Astrocyte (in vitro differentiated cells and primary cell): ENCODE measurements at regions not wholly inside any gene's neighbourhood (a gene's known extent, or its start where the extent isn't known, plus 50 kb on each side); places are given as distances from the start of the nearest gene placed in this dataset.

ENCODE experiments used
- DNase-seq: peaks from one replicate; pipeline ENCODE4 v3.0.0-alpha.2; 2010; ENCODE audit warnings: low read depth
- FAIRE-seq: peaks from 2 replicates; lab custom pipeline; 2011; peaks lifted over from hg19 to GRCh38; lab: Jason Lieb, UNC
- H2AFZ ChIP-seq: 2 replicates; pipeline ENCODE4 v1.6.0; 2012; ENCODE audit warnings: low read depth, low read length, inconsistent platforms
- H3K27ac ChIP-seq: 2 replicates; pipeline ENCODE4 v1.5.1; 2011; ENCODE audit warnings: low read depth, low read length, inconsistent platforms
- H3K27me3 ChIP-seq: 2 replicates; pipeline ENCODE4 v1.6.0; 2011; ENCODE audit warnings: low read length, inconsistent platforms; ENCODE audit not compliant: insufficient read depth
- H3K36me3 ChIP-seq: 2 replicates; pipeline ENCODE4 v1.5.1; 2011; ENCODE audit warnings: low read length, inconsistent platforms; ENCODE audit not compliant: insufficient read depth
- H3K4me1 ChIP-seq: 2 replicates; pipeline ENCODE4 v1.5.1; 2011; ENCODE audit warnings: low read length, inconsistent platforms; ENCODE audit not compliant: insufficient read depth
- H3K4me2 ChIP-seq: 2 replicates; pipeline ENCODE4 v1.6.0; 2012; ENCODE audit warnings: low read length, inconsistent platforms
- H3K4me3 ChIP-seq: 2 replicates; pipeline ENCODE4 v1.5.1; 2011; ENCODE audit warnings: low read depth, mild to moderate bottlenecking, low read length, inconsistent platforms; ENCODE audit not compliant: insufficient read depth
- H3K79me2 ChIP-seq: 2 replicates; pipeline ENCODE4 v1.6.0; 2012; ENCODE audit warnings: mild to moderate bottlenecking, low read length, inconsistent platforms; ENCODE audit not compliant: insufficient read depth
- H3K9ac ChIP-seq: 2 replicates; pipeline ENCODE4 v1.6.0; 2012; ENCODE audit warnings: mild to moderate bottlenecking, low read length, inconsistent platforms
- H3K9me3 ChIP-seq: 2 replicates; pipeline ENCODE4 v1.5.1; 2012; ENCODE audit warnings: low read depth, mild to moderate bottlenecking, low read length, inconsistent platforms; ENCODE audit not compliant: insufficient read depth
- H4K20me1 ChIP-seq: 2 replicates; pipeline ENCODE4 v1.6.0; 2012; ENCODE audit warnings: low read length, inconsistent platforms; ENCODE audit not compliant: insufficient read depth
- H3K27ac Mint-ChIP-seq: one replicate; pipeline ENCODE4 v1.8.0; 2021; ENCODE audit warnings: mild to moderate bottlenecking, mixed read lengths; ENCODE audit not compliant: unreplicated experiment
- H3K27me3 Mint-ChIP-seq: one replicate; pipeline ENCODE4 v1.8.0; 2021; ENCODE audit warnings: low read depth, mixed read lengths; ENCODE audit not compliant: unreplicated experiment
- H3K36me3 Mint-ChIP-seq: one replicate; pipeline ENCODE4 v1.8.0; 2021; ENCODE audit warnings: low read depth, mixed read lengths; ENCODE audit not compliant: unreplicated experiment
- H3K4me1 Mint-ChIP-seq: one replicate; pipeline ENCODE4 v1.8.0; 2021; ENCODE audit warnings: low read depth, mixed read lengths; ENCODE audit not compliant: unreplicated experiment
- H3K4me3 Mint-ChIP-seq: one replicate; pipeline ENCODE4 v1.8.0; 2021; ENCODE audit warnings: mild to moderate bottlenecking, moderate library complexity, mixed read lengths; ENCODE audit not compliant: unreplicated experiment
- H3K9me3 Mint-ChIP-seq: one replicate; pipeline ENCODE4 v1.8.0; 2021; ENCODE audit warnings: mild to moderate bottlenecking, mixed read lengths; ENCODE audit not compliant: unreplicated experiment
- EZH2 ChIP-seq: IDR thresholded peaks from 2 replicates; pipeline ENCODE4 v1.6.1; 2012; ENCODE audit warnings: mild to moderate bottlenecking, low read length, inconsistent platforms; ENCODE audit not compliant: insufficient read depth
- TF ChIP-seq, protein P1 (sequence below): IDR thresholded peaks from 2 replicates; pipeline ENCODE4 v1.5.1; 2011; ENCODE audit warnings: low read depth, mild to moderate bottlenecking, inconsistent platforms, low read length, moderate library complexity; ENCODE audit not compliant: insufficient read depth

DNA sequence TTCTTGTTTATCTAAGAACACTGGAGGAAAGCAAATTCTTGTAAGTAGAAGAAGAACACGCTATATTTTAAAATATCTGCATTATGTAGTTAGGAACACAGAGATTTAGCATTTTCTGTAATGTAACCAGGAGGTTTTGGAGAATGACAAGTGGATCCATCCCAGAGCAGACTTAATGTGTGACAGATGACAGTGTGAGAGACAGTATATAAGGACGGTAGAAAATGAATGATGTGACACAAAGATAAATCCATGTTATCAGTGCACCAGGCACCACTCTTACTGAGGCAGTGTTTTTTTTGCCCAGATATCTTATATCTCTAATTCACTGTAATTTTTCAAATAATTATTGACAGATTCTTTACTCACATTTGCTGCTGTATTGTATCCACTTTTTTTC lies 239.0 kb upstream of the KCNN2 start:
- Histone ChIP-seq H4K20me1 (no peaks in the 10 kb centered on the region), H3K4me3 (no peak overlapping the region), H3K79me2 (no peaks in the 10 kb centered on the region), H3K36me3 (no peaks in the 10 kb centered on the region), H2AFZ (no peak overlapping the region), H3K9ac (no peak overlapping the region), H3K9me3 (no peaks in the 10 kb centered on the region), H3K27ac (no peak overlapping the region), H3K4me2 (no peak overlapping the region), H3K27me3 (no peaks in the 10 kb centered on the region), H3K4me1 (no peaks in the 10 kb centered on the region)
- Mint-ChIP-seq H3K4me1 (peaks cover 6% of the 10 kb centered on the region), H3K27ac (no peak overlapping the region), H3K36me3 (peaks cover 1% of the 10 kb centered on the region), H3K27me3 (no peaks in the 10 kb centered on the region), H3K9me3 (peaks cover 4% of the 10 kb centered on the region), H3K4me3 (no peak overlapping the region)
- TF ChIP-seq EZH2: no peak
- TF ChIP-seq, protein P1, sequence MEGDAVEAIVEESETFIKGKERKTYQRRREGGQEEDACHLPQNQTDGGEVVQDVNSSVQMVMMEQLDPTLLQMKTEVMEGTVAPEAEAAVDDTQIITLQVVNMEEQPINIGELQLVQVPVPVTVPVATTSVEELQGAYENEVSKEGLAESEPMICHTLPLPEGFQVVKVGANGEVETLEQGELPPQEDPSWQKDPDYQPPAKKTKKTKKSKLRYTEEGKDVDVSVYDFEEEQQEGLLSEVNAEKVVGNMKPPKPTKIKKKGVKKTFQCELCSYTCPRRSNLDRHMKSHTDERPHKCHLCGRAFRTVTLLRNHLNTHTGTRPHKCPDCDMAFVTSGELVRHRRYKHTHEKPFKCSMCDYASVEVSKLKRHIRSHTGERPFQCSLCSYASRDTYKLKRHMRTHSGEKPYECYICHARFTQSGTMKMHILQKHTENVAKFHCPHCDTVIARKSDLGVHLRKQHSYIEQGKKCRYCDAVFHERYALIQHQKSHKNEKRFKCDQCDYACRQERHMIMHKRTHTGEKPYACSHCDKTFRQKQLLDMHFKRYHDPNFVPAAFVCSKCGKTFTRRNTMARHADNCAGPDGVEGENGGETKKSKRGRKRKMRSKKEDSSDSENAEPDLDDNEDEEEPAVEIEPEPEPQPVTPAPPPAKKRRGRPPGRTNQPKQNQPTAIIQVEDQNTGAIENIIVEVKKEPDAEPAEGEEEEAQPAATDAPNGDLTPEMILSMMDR: no peak
- DNase-seq: no peak
- no peak for FAIRE-seq

DNA sequence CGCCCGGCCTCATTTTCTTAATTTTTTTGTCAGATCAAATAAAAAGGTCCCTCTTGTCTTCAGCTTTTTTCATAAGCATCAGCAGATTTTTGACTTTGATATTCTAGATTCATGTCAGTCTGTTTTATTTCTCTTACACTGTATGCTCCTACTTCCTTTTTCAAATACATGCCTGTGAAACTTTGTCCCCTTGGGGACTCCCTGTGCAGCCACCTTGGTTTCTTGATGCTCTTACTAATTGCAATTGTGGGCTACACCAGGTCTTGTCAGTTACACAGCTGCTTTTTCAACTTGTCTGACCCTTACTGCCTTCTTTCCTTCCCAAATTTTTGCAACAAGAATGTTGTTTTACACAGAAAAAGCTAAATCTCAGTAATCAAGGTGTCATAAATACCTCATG lies 238.2 kb upstream of the KCNN2 start:
- no peak overlapping the region for H3K4me3 Mint-ChIP-seq
- H3K27me3 ChIP-seq: no peaks in the 10 kb centered on the region
- TF ChIP-seq EZH2: no peak
- TF ChIP-seq, protein P1: no peak
- H3K4me1 ChIP-seq: no peaks in the 10 kb centered on the region
- peaks cover 6% of the 10 kb centered on the region for H3K4me1 Mint-ChIP-seq
- H3K9me3 Mint-ChIP-seq: peaks cover 5% of the 10 kb centered on the region
- H3K27ac Mint-ChIP-seq: no peak overlapping the region
- H3K9me3 ChIP-seq: no peaks in the 10 kb centered on the region
- H3K27ac ChIP-seq: no peak overlapping the region
- H3K4me3 ChIP-seq: no peak overlapping the region
- no peaks in the 10 kb centered on the region for H3K27me3 Mint-ChIP-seq
- no peaks in the 10 kb centered on the region for H3K36me3 ChIP-seq
- H3K4me2 ChIP-seq: no peak overlapping the region
- H4K20me1 ChIP-seq: no peaks in the 10 kb centered on the region
- H3K79me2 ChIP-seq: no peaks in the 10 kb centered on the region
- DNase-seq (no peak), FAIRE-seq (no peak)
- peaks cover 1% of the 10 kb centered on the region for H3K36me3 Mint-ChIP-seq
- no peak overlapping the region for H2AFZ ChIP-seq
- H3K9ac ChIP-seq: no peak overlapping the region

DNA sequence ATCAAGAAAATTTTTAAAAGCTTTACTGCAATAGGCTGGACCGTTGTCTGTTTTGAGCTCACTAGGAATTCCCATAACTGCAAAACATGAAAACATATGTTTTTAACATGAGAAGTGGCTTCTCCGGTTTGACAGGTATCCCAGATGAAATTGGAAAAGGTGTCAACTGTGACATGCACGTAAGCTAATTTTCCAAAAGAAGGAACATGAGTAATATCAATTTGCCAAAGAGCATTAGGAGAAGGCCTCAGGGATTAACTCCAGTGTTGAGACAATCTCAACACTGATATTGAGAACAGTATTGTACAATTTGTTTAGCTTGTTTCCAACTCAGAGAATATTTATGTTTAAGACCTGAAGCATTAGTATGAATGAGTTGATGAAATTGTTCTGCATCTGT lies 215.5 kb upstream of the KCNN2 start:
- peaks cover 3% of the 10 kb centered on the region for H3K9me3 ChIP-seq
- no peak overlapping the region for H3K27ac ChIP-seq
- no peaks in the 10 kb centered on the region for H3K4me1 ChIP-seq
- DNase-seq (no peak), FAIRE-seq (no peak)
- no peaks in the 10 kb centered on the region for H3K4me1 Mint-ChIP-seq
- H3K4me2 ChIP-seq: no peak overlapping the region
- no peaks in the 10 kb centered on the region for H3K36me3 ChIP-seq
- H3K4me3 ChIP-seq: no peak overlapping the region
- no peaks in the 10 kb centered on the region for H3K79me2 ChIP-seq
- no peak overlapping the region for H3K9ac ChIP-seq
- no peak overlapping the region for H3K4me3 Mint-ChIP-seq
- no peaks in the 10 kb centered on the region for H3K36me3 Mint-ChIP-seq
- no peaks in the 10 kb centered on the region for H3K27me3 Mint-ChIP-seq
- no peaks in the 10 kb centered on the region for H4K20me1 ChIP-seq
- no peak overlapping the region for H3K27ac Mint-ChIP-seq
- no peak overlapping the region for H2AFZ ChIP-seq
- no peaks in the 10 kb centered on the region for H3K27me3 ChIP-seq
- H3K9me3 Mint-ChIP-seq: peaks cover 20% of the 10 kb centered on the region
- no peak for TF ChIP-seq EZH2
- TF ChIP-seq, protein P1: no peak
